HL-60 (cell line): ENCODE measurements at regions not wholly inside any gene's neighbourhood (a gene's known extent, or its start where the extent isn't known, plus 50 kb on each side); places are given as distances from the start of the nearest gene placed in this dataset.

Source experiments
- POLR2AphosphoS5 ChIP-seq: IDR thresholded peaks from 2 replicates; pipeline ENCODE4 v1.6.1; 2012; ENCODE audit warnings: low read depth
- TF ChIP-seq, protein P1 (sequence below): IDR thresholded peaks from one replicate; pipeline ENCODE4 v1.5.1; 2011; ENCODE audit warnings: low read length, control low read depth, inconsistent platforms; ENCODE audit not compliant: insufficient read depth

- TF ChIP-seq, protein P1, sequence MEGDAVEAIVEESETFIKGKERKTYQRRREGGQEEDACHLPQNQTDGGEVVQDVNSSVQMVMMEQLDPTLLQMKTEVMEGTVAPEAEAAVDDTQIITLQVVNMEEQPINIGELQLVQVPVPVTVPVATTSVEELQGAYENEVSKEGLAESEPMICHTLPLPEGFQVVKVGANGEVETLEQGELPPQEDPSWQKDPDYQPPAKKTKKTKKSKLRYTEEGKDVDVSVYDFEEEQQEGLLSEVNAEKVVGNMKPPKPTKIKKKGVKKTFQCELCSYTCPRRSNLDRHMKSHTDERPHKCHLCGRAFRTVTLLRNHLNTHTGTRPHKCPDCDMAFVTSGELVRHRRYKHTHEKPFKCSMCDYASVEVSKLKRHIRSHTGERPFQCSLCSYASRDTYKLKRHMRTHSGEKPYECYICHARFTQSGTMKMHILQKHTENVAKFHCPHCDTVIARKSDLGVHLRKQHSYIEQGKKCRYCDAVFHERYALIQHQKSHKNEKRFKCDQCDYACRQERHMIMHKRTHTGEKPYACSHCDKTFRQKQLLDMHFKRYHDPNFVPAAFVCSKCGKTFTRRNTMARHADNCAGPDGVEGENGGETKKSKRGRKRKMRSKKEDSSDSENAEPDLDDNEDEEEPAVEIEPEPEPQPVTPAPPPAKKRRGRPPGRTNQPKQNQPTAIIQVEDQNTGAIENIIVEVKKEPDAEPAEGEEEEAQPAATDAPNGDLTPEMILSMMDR, result no peak
- TF ChIP-seq POLR2AphosphoS5, result no peak
Measured at GRCh38 chr15:88739541-88739940, 63.7 kb upstream of the ACAN start.
